ENCODE measurements at regions not wholly inside any gene's neighbourhood (a gene's known extent, or its start where the extent isn't known, plus 50 kb on each side); places are given as distances from the start of the nearest gene placed in this dataset.

GRCh38 chr5:163614787-163615186 lies 109.4 kb downstream of the MAT2B start:
- TF ChIP-seq POLR2AphosphoS5 (IDR thresholded peaks at IDR 0.05; ENCODE audit: borderline replicate concordance, low read depth, low read length): no peak
- no peak for TF ChIP-seq EZH2 (IDR thresholded peaks at IDR 0.05)
- TF ChIP-seq FOXP2 (optimal IDR thresholded peaks at IDR 0.05; ENCODE audit: control extremely low read depth, extremely low read length, insufficient read depth): no peak
